ENCODE measurements at regions not wholly inside any gene's neighbourhood (a gene's known extent, or its start where the extent isn't known, plus 50 kb on each side); places are given as distances from the start of the nearest gene placed in this dataset.

- TF ChIP-seq ZNF70 (CRISPR knock-in tag; IDR thresholded peaks at IDR 0.05) (no peak), SNAI2 (CRISPR knock-in tag; IDR thresholded peaks at IDR 0.05) (no peak), OSR1 (CRISPR knock-in tag; IDR thresholded peaks at IDR 0.05) (no peak), TCF4 (CRISPR knock-in tag; IDR thresholded peaks at IDR 0.05; ENCODE audit: borderline replicate concordance) (no peak)
- no peak for ATAC-seq
Measured at GRCh38 chr15:95929232-95929846, 401.2 kb upstream of the NR2F2 start.

DNA sequence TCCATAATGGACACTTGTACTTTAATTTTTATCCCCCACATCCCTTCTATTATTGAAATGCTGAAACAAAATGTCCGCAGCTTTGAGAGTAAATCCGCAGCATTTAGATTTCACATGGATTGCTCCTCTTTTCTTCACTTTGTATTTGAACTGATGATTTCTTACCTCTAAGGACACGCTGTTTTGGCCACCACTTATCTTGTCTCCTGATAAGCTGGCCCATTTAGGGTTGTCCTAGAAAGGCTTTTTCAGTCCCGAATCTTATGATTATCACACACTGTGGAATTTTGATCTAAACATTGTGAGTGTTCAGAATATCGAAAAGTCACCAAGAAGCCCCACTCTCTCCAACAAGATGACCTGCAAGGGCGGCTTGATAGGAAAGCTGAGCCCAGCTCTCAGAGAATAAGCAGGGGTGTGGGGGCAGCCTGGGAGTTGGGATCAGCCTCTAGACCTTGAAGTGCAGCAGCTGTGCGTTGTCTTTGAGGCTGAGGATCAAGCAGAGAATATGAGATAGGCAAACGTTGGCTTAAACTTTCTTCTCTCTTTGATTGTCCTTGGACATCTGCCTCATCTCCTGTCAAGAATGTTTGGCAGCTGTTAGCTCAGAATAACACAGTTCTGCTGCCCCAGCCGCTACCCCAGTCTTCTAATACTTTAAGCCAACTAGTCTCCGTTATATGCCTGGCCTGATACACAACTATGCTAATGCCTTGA is 399.7 kb upstream of the NR2F2 start:
- TF ChIP-seq ZNF8 (CRISPR knock-in tag; IDR thresholded peaks at IDR 0.05) (no peak), PATZ1 (CRISPR knock-in tag; IDR thresholded peaks at IDR 0.05; ENCODE audit: borderline replicate concordance) (no peak), CREB5 (CRISPR knock-in tag; IDR thresholded peaks at IDR 0.05; ENCODE audit: low read depth) (no peak), SNAI2 (CRISPR knock-in tag; IDR thresholded peaks at IDR 0.05) (no peak), ZFP3 (CRISPR knock-in tag; IDR thresholded peaks at IDR 0.05) (no peak), BACH2 (CRISPR knock-in tag; IDR thresholded peaks at IDR 0.05; ENCODE audit: borderline replicate concordance) (no peak), PPARA (CRISPR knock-in tag; IDR thresholded peaks at IDR 0.05; ENCODE audit: borderline replicate concordance) (no peak), TOX (CRISPR knock-in tag; IDR thresholded peaks at IDR 0.05; ENCODE audit: borderline replicate concordance) (no peak), TSHZ2 (CRISPR knock-in tag; IDR thresholded peaks at IDR 0.05) (no peak), RARB (CRISPR knock-in tag; IDR thresholded peaks at IDR 0.05) (no peak), ISL1 (CRISPR knock-in tag; IDR thresholded peaks at IDR 0.05) (no peak), TCF4 (CRISPR knock-in tag; IDR thresholded peaks at IDR 0.05; ENCODE audit: borderline replicate concordance) (no peak), ZC3H10 (CRISPR knock-in tag; IDR thresholded peaks at IDR 0.05) (no peak), ZNF70 (CRISPR knock-in tag; IDR thresholded peaks at IDR 0.05) (no peak), GLIS3 (CRISPR knock-in tag; IDR thresholded peaks at IDR 0.05) (no peak), ZNF565 (CRISPR knock-in tag; conservative IDR thresholded peaks at IDR 0.05; ENCODE audit: low read depth) (no peak)
- TF ChIP-seq, protein P1, sequence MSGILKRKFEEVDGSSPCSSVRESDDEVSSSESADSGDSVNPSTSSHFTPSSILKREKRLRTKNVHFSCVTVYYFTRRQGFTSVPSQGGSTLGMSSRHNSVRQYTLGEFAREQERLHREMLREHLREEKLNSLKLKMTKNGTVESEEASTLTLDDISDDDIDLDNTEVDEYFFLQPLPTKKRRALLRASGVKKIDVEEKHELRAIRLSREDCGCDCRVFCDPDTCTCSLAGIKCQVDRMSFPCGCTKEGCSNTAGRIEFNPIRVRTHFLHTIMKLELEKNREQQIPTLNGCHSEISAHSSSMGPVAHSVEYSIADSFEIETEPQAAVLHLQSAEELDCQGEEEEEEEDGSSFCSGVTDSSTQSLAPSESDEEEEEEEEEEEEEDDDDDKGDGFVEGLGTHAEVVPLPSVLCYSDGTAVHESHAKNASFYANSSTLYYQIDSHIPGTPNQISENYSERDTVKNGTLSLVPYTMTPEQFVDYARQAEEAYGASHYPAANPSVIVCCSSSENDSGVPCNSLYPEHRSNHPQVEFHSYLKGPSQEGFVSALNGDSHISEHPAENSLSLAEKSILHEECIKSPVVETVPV (CRISPR knock-in tag; IDR thresholded peaks at IDR 0.05): no peak
- TF ChIP-seq, protein P2, sequence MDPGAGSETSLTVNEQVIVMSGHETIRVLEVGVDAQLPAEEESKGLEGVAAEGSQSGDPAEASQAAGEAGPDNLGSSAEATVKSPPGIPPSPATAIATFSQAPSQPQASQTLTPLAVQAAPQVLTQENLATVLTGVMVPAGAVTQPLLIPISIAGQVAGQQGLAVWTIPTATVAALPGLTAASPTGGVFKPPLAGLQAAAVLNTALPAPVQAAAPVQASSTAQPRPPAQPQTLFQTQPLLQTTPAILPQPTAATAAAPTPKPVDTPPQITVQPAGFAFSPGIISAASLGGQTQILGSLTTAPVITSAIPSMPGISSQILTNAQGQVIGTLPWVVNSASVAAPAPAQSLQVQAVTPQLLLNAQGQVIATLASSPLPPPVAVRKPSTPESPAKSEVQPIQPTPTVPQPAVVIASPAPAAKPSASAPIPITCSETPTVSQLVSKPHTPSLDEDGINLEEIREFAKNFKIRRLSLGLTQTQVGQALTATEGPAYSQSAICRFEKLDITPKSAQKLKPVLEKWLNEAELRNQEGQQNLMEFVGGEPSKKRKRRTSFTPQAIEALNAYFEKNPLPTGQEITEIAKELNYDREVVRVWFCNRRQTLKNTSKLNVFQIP (CRISPR knock-in tag; IDR thresholded peaks at IDR 0.05; ENCODE audit: borderline replicate concordance, low read depth): no peak

DNA sequence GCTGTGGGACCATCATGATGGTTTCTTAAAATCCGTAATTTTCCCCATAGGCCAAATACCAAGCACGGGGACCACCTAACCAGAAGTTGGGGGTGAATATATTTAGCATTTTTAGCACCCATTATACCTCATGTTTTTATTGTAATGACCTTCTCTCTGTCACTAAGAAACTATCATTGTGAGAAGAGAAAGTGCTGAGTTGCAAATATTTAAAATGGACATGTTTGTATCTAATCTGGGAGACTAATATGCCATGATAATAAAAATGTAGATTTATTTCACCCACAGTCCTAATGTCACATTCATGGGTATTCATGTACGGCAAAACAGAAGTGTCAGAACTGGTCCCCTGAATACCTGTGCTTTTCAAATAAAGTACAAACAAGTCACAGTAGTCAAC is 398.9 kb upstream of the NR2F2 start:
- no peak for ATAC-seq
- TF ChIP-seq PPARA (CRISPR knock-in tag; IDR thresholded peaks at IDR 0.05; ENCODE audit: borderline replicate concordance): no peak
- TF ChIP-seq CREB5 (CRISPR knock-in tag; IDR thresholded peaks at IDR 0.05; ENCODE audit: low read depth): no peak
- TF ChIP-seq TOX (CRISPR knock-in tag; IDR thresholded peaks at IDR 0.05; ENCODE audit: borderline replicate concordance): no peak
- no peak for TF ChIP-seq TSHZ2 (CRISPR knock-in tag; IDR thresholded peaks at IDR 0.05)
- TF ChIP-seq PATZ1 (CRISPR knock-in tag; IDR thresholded peaks at IDR 0.05; ENCODE audit: borderline replicate concordance): no peak
- TF ChIP-seq SNAI2 (CRISPR knock-in tag; IDR thresholded peaks at IDR 0.05): no peak
- no peak for TF ChIP-seq ZNF70 (CRISPR knock-in tag; IDR thresholded peaks at IDR 0.05)
- TF ChIP-seq ARNTL (CRISPR knock-in tag; IDR thresholded peaks at IDR 0.05; ENCODE audit: borderline replicate concordance, low read depth): no peak
- no peak for TF ChIP-seq GLIS3 (CRISPR knock-in tag; IDR thresholded peaks at IDR 0.05)

More for the DNA sequence above, 399.7 kb upstream of the NR2F2 start:
- ATAC-seq: no peak

All from SK-N-SH treated with all-trans-retinoic acid at 6 μM for 48 hours (cell line).